GM19193 (cell line): ENCODE measurements at regions not wholly inside any gene's neighbourhood (a gene's known extent, or its start where the extent isn't known, plus 50 kb on each side); places are given as distances from the start of the nearest gene placed in this dataset.

ENCODE experiments used
- POLR2A ChIP-seq: IDR thresholded peaks from 4 replicates; pipeline ENCODE4 v1.6.1; 2011; ENCODE audit not compliant: insufficient read depth, insufficient read length; ENCODE audit errors: extremely low read depth

- no peak for TF ChIP-seq POLR2A
Observed at GRCh38 chrX:131677655-131678628, 134.1 kb downstream of the OR13H1 start.

DNA sequence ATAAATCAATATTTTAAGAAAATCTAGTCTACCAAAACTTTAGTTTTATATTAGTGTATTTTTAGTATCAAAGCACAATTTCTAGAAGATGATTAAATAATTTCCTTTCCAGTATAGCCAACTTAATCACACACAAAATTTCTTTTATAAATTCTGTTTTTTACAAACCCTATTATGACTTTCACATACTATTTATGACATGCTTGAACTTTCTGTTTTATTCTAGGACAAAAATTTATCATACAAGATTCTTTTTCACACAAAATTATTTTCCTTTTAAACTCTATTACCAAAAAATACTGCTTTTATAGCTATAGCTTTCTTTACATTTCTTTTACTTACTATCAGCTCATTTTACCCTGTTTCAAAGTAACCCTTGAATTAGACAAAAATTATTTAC, 149.5 kb downstream of the OR13H1 start:
- no peak for TF ChIP-seq POLR2A

- TF ChIP-seq POLR2A: no peak
Observed at GRCh38 chrX:131703646-131704045, 159.8 kb downstream of the OR13H1 start.

DNA sequence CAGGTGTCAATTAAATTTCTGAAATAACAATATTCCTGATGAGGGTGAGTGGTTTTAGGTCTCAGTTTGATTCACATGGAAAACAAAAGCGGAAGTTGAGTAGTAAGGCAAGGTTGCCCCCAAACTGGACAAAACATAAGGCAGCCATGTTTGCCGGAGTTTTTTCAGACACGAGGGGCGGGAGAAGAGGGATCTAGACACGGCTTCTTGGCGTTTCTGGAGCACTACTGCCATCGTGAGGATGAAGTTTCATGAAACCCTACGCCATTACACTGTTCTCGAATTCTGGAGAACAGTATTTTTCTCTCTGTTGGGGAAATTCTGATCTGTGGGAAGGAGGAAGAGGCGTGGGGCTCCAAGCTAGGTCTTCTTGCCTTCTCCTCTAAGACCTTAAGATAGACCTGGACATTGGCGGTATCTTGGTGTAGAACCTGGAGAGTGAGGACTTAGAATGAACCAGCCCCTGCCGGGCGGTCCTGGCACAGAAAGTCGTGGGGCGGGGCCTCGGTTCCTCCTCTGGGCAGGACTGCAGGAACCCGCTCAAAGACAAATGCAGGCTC, 160.3 kb downstream of the OR13H1 start:
- no peak for TF ChIP-seq POLR2A

DNA sequence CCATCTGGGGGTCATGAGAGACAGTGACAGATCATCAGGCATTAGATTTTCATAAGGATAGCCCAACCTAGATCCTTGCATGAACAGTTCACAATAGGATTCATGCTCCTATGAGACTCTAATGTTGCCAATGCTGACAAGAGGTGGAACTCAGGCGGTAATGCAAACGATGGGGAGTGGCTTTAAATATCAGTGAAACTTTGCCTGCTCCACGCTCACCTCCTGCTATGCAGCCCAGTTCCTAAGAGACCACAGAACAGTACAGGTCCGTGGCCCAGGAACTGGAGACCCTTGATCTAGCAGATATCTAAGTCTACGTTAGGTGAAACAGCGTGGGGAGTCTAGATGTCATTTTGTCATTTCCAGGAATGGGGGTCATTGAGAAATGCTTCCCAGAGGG, 165.7 kb downstream of the OR13H1 start:
- no peak for TF ChIP-seq POLR2A

DNA sequence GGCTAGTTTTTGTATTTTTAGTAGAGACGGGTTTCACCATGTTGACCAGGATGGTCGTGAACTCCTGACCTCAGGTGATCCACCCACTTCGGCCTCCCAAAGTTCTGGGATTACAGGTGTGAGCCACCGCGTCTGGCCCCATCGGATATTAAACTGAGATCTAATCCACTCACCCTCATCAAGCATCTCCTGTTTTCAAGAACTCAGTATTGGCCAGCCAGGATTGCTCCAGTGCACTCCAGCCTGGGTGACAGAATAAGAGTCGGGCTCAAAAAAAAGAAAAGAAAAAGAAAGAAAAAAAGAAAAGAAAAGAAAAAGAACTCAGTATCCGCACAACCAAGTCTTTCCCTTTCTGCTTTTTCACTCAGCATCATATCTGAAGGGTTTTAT, 167.6 kb downstream of the OR13H1 start:
- TF ChIP-seq POLR2A: no peak

- TF ChIP-seq POLR2A: no peak
Observed at GRCh38 chrX:131723646-131724045, 179.8 kb downstream of the OR13H1 start.

- TF ChIP-seq POLR2A: no peak
Observed at GRCh38 chrX:131724292-131724691, 180.4 kb downstream of the OR13H1 start.

DNA sequence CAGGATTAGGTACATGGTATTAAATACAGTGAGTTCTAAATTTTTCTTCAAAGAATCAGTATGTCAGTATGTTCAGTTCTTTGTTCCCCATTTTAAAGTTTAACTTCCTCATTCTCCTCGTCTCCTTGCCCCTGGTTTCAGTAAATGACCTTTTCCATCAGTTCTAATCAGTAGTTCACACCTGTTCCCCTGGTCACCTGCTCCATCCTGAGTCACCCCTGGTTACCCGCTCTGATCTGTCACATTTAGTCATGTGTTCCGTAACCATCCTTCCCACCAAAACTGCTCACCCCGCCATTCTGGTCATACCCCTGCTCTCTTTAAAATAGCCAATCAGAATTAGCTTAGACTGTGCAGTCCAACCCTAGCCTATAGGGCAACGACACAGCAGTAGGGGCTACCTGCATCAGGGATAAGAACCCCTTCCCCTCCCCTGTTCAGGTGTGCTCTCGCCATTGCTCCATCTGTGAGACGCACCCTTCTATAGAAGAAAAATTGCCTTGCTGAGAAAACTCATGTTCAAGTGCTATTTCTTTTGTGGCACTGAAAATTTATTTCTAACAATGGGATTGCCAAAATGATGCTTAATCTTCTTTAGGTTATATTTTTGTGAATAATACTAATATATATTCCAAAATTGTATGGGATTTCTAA, 181.3 kb downstream of the OR13H1 start:
- no peak for TF ChIP-seq POLR2A

GRCh38 chrX:131727778-131728177, 183.9 kb downstream of the OR13H1 start:
- no peak for TF ChIP-seq POLR2A

- TF ChIP-seq POLR2A: no peak
Observed at GRCh38 chrX:131728295-131729145, 184.6 kb downstream of the OR13H1 start.

DNA sequence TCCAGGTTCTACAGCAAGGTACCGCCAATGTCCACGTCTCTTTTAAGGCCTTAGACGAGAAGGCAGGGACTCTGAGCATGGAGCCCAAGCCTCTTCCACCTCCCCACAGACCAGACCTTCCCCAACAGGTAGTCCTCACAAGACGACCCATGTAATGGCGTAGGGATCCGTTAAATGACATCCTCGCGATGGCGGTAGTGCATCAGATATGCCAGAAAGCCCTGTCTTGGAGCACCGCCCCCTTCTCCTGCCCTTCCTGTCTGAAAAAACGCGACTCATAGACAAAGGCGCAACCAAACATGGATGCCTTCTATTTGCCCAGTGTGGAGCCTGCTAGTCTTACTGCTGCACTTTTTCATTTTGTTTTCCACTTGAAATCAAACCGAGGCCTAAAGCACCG, 185.4 kb downstream of the OR13H1 start:
- TF ChIP-seq POLR2A: peak; percentile 15

DNA sequence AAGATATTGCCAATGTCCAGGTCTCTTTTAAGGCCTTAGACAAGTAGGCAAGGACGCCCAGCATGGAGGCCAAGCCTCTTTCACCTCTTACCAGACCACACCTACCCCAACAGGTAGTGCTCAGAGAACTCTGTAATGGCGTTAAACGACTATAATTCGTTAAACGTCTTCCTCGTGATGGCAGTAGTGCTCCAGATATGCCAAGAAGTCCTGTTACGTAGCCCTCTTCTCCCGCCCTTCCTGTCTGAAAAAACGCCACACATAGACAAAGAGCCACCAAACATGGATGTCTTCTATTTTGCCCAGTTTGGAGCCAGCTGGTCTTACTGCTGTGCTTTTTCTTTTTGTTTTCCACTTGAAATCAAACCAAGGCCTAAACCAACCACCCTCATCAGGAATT, 190.7 kb downstream of the OR13H1 start:
- no peak for TF ChIP-seq POLR2A

GRCh38 chrX:131735127-131735526, 191.3 kb downstream of the OR13H1 start:
- no peak for TF ChIP-seq POLR2A

- TF ChIP-seq POLR2A: no peak
Observed at GRCh38 chrX:131739823-131740222, 195.9 kb downstream of the OR13H1 start.
